ENCODE measurements at regions not wholly inside any gene's neighbourhood (a gene's known extent, or its start where the extent isn't known, plus 50 kb on each side); places are given as distances from the start of the nearest gene placed in this dataset.

- DNase-seq (ENCODE audit: low spot score), result no peak
These were observed 147.4 kb downstream of the IL15 start for GRCh38 chr4:141783770-141784169.

DNA sequence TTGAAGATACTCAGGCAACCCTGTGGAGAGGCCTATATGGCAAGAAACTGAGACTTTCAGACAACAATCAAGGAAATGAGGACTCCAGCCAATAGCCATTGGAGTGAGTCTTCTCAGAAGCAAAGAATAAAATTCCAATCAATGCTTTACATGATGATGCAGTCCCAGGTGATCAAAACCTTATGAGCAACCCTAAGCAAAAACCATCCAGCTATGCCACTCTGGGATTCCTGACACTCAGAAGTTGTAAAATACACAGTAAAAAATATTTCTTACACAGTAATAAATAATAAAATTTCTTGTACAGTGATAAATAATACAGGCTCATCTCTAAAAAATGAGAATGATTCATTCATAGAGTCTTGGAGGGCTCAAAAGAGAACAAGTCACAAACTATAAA, 150.6 kb downstream of the IL15 start:
- DNase-seq (ENCODE audit: low spot score), result no peak

GRCh38 chr4:141788169-141788915, 152.0 kb downstream of the IL15 start:
- no peak for DNase-seq (ENCODE audit: low spot score)

GRCh38 chr4:141789716-141790115, 153.3 kb downstream of the IL15 start:
- no peak for DNase-seq (ENCODE audit: low spot score)

- DNase-seq (ENCODE audit: low spot score), result no peak
These were observed 155.8 kb downstream of the IL15 start for GRCh38 chr4:141792164-141792563.

- DNase-seq (ENCODE audit: low spot score), result no peak
These were observed 161.6 kb downstream of the IL15 start for GRCh38 chr4:141797966-141798365.

GRCh38 chr4:141801558-141801957, 165.2 kb downstream of the IL15 start:
- DNase-seq (ENCODE audit: low spot score), result no peak

DNA sequence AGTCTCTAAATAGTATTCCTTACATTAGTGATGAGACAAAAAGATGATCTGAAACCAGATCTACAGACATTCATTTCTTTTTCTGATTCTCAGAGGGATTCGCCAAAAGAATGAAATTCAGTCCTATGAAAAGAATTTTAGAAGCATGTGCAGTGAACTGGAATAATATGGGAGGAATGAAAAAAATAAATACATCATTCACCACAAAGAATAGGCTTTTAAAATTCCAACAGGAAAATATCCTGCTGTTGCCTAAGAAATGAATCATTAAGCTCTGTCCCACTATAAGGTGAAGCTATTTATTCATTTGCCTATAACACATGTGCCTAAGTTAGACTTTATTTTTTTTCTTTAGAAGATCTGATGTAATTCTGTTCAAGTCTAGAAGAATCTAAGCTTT, 165.9 kb downstream of the IL15 start:
- no peak for DNase-seq (ENCODE audit: low spot score)

DNA sequence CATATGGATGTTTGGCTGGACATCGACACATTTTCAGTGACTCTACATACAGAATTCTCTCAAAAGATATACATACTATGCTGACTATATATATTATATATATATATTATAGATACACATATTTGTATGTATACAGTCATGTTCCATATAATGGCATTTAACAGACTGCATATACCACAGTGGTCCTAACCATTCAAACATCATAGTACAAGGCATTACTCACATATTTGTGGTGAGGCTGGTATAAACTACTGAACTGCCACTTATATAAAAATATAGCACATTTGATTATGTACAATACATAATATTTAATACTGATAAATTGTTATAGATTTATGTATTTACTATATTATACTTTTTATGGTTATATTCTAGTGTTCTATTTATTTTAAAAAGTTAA, 168.5 kb downstream of the IL15 start:
- DNase-seq (ENCODE audit: low spot score), result no peak

- DNase-seq (ENCODE audit: low spot score), result no peak
These were observed 170.9 kb downstream of the IL15 start for GRCh38 chr4:141807103-141807891.

DNA sequence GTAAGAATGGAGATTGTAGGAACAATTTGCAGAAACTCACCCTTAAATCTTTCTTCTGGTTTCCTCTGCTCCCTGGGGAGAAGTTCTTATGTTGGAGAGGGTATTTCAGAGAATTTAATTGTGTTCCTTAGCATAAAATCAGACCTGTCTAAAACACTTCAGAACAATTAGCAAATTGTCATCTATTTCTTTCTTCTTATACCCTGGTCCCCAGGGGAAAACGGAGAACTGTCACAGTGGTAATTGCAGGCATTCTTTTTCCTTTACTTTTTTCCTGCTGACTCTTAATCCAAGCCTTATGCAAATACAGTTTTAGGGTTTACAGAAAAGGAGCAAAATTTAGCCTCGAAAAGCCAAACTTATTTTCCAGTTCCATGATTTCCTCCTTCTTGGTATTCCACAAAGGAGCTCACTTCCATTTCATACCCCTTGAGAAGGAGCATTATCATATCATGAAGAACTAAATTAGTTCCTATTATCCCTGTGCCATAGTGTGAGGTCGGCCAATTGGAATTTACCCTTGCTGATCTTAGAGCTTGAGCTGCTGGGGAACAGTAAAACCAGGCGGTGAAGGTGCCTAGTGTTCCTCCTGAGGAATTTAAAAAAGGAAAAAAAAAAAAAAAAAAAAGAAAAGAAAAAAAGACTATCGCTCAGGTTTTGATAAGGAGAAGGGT, 173.8 kb downstream of the IL15 start:
- no peak for DNase-seq (ENCODE audit: low spot score)

- DNase-seq (ENCODE audit: low spot score), result no peak
These were observed 174.5 kb downstream of the IL15 start for GRCh38 chr4:141810712-141811375.

DNA sequence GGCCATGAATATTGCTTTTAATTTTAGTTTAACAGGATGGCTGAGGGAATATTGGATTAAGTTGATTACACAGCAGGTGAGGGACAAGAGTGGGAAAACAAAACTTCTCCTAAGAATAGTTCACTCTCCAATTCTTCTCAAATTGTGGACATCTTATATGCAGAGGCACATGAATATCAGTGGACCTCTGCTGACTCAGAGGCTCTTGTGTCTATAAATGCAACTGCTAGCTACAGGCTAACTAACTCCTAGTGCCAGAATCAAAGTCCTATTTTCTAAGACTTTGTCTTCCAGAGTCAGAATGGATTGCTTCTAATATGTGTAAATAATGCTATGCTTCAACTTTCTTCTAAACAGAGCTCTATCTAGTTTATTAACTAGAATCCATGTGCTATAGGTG, 175.8 kb downstream of the IL15 start:
- no peak for DNase-seq (ENCODE audit: low spot score)

DNA sequence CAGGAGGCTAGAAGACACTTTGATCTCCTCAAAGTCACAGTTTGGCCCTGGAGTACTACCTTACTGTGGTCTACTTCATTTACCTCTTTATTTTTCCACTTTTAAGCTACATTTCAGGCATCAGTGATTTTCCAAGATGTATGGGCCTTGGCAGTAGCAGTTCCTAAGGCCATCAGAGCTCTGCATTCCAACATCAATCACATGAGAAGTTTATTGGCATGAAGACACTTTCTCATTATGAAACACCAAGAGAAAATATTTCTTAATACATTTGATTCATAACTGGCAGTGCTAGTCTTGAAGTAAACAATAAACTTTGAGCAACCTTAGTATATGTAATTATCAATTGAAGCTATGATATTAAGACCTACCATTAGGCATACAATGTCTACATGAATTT, 178.1 kb downstream of the IL15 start:
- no peak for DNase-seq (ENCODE audit: low spot score)

DNA sequence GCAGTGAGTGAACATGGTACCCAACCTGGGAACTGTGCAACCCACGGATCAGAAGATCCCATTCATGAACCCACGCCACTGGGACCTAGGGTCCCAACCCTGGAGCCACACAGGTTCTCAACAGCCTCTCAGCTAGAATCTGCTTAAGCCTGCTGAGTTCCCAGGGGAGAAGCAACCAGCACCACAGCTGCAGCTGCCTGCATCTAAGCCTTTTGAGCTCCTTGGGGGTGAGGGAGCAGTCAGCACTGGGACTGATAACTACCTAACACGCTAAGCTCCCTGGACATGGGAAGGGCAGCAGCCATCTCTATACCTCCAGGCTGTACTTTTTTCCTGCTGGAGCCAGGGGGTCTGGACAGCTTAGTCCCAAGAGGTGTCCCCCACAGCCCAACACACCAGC, 179.3 kb downstream of the IL15 start:
- no peak for DNase-seq (ENCODE audit: low spot score)

DNA sequence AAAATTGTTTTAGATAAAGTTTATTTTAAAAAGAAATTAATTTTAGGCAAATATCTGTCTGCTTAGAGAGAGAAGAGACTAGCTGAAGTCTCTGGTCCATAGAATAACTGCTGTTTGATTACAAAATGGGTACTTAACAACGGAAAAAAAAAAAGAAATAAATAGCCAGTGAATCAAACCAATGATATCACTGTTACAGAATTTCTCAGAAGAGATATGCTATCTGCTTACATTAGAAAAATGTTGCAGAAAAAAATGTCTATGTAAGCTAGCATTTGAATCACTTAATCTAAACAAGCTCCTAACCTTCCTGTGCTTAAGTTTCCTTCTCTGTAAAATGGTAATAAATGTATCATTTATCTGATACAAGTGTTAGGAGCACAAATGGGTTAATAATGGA, 189.9 kb downstream of the IL15 start:
- no peak for DNase-seq (ENCODE audit: low spot score)

- no peak for DNase-seq (ENCODE audit: low spot score)
These were observed 196.8 kb downstream of the IL15 start for GRCh38 chr4:141833209-141833608.

GRCh38 chr4:141840299-141840986, 204.1 kb downstream of the IL15 start:
- DNase-seq (ENCODE audit: low spot score), result no peak

GRCh38 chr4:141843136-141843535, 206.8 kb downstream of the IL15 start:
- no peak for DNase-seq (ENCODE audit: low spot score)

DNA sequence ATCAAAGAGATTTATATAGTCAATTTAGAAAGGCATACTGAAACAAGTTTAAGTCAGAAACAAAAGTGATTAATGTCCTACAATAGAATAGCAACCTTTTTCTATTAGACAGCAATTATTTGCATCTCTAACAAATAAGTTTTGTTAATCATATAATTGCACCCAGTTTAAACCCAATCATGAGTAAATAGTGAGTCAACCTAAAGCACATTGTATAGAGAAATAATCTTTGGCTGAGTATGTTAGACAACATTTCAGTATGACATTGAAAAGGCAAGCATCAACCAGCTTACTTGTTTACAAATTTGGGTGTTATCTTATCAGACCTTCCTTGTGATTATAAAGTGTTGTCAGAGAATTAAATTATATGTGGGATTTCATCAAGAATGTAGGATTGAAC, 209.5 kb downstream of the IL15 start:
- no peak for DNase-seq (ENCODE audit: low spot score)

- no peak for DNase-seq (ENCODE audit: low spot score)
These were observed 213.0 kb downstream of the IL15 start for GRCh38 chr4:141849367-141849766.

DNA sequence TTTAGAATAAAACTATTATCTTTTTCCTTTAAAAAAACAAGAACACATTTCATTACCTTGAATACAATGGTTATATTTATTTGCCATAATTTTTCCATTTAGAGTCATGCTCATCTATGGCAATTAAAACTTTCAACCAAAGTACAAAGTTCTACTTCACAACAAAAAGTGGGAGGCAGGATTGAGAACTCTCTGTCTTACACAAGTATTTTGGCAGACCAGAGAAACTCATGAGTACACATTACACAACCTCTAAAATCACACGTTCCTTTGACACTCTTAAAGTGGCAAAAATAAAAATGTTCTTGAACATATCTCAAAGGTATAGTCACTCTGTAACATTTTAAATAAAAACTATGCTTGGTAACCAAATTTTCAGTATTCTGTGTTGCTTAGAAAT, 213.4 kb downstream of the IL15 start:
- no peak for DNase-seq (ENCODE audit: low spot score)
